DOHH2 (cell line): ENCODE measurements at regions not wholly inside any gene's neighbourhood (a gene's known extent, or its start where the extent isn't known, plus 50 kb on each side); places are given as distances from the start of the nearest gene placed in this dataset.

ENCODE experiments used
- H3F3A ChIP-seq: fragments of 200-600 bp; sonication (generic), shearing (Covaris generic); 2 replicates; pipeline ENCODE4 v1.6.0; 2016; ENCODE audit warnings: antibody characterized with exemption, mild to moderate bottlenecking; ENCODE audit not compliant: control insufficient read depth, insufficient read depth
- H3K27ac ChIP-seq: fragments of 200-600 bp; sonication (generic); 2 replicates; pipeline ENCODE4 v1.5.1; 2014; ENCODE audit warnings: low read depth, mild to moderate bottlenecking, low read length, moderate library complexity
- H3K27me3 ChIP-seq: fragments of 200-600 bp; sonication (generic); 2 replicates; pipeline ENCODE4 v1.6.1; 2014; ENCODE audit warnings: mild to moderate bottlenecking, low read length, mixed read lengths; ENCODE audit not compliant: control insufficient read depth
- H3K36me3 ChIP-seq: fragments of 200-600 bp; sonication (generic); 2 replicates; pipeline ENCODE4 v1.6.1; 2014; ENCODE audit warnings: mild to moderate bottlenecking, low read length, moderate library complexity, mixed read lengths; ENCODE audit not compliant: control insufficient read depth
- H3K4me1 ChIP-seq: fragments of 200-600 bp; sonication (generic); 2 replicates; pipeline ENCODE4 v1.6.1; 2014; ENCODE audit warnings: mild to moderate bottlenecking, low read length, mixed read lengths; ENCODE audit not compliant: control insufficient read depth
- H3K4me2 ChIP-seq: fragments of 200-600 bp; sonication (generic); 2 replicates; pipeline ENCODE4 v1.6.0; 2014; ENCODE audit warnings: mild to moderate bottlenecking, low read length, moderate library complexity
- H3K4me3 ChIP-seq: fragments of 200-600 bp; sonication (generic); 2 replicates; pipeline ENCODE4 v1.5.1; 2014; ENCODE audit warnings: mild to moderate bottlenecking, low read length, mixed read lengths
- H3K79me2 ChIP-seq: fragments of 200-600 bp; sonication (generic); 2 replicates; pipeline ENCODE4 v1.6.1; 2014; ENCODE audit warnings: mild to moderate bottlenecking, low read length, mixed read lengths; ENCODE audit not compliant: control insufficient read depth
- H3K9me2 ChIP-seq: fragments of 200-600 bp; sonication (generic); replicated peaks from 2 replicates; pipeline ENCODE4 v1.6.1; 2014; ENCODE audit warnings: mild to moderate bottlenecking, low read length, mixed read lengths; ENCODE audit not compliant: control insufficient read depth
- H3K9me3 ChIP-seq: fragments of 200-600 bp; sonication (generic); 2 replicates; pipeline ENCODE4 v1.6.1; 2014; ENCODE audit warnings: antibody characterized with exemption, low read length, mixed read lengths; ENCODE audit not compliant: control insufficient read depth, insufficient read depth
- H4K20me1 ChIP-seq: fragments of 200-600 bp; sonication (generic); 2 replicates; pipeline ENCODE4 v1.6.0; 2014; ENCODE audit warnings: low read depth, mild to moderate bottlenecking, antibody characterized with exemption, low read length, moderate library complexity; ENCODE audit not compliant: control insufficient read depth, insufficient read depth
- CTCF ChIP-seq: fragments of 200-600 bp; sonication (generic); IDR thresholded peaks from one replicate; pipeline ENCODE4 v1.5.1; 2014; ENCODE audit warnings: antibody characterized with exemption, mild to moderate bottlenecking, low read depth, low read length; ENCODE audit not compliant: poor library complexity, severe bottlenecking
- EZH2phosphoT487 ChIP-seq: fragments of 200-600 bp; sonication (generic); IDR thresholded peaks from 2 replicates; pipeline ENCODE4 v1.6.1; 2017; ENCODE audit warnings: borderline replicate concordance, mild to moderate bottlenecking, antibody characterized with exemption, low read length, moderate library complexity, mixed read lengths

GRCh38 chr12:91566328-91567099 is 383.9 kb upstream of the DCN start:
- H3K4me3 ChIP-seq, result no peak overlapping the region
- H3K9me2 ChIP-seq, result no peaks in the 10 kb centered on the region
- H3K27ac ChIP-seq, result no peak overlapping the region
- H3K79me2 ChIP-seq, result no peaks in the 10 kb centered on the region
- H3K36me3 ChIP-seq, result no peaks in the 10 kb centered on the region
- H3K4me1 ChIP-seq, result no peaks in the 10 kb centered on the region
- TF ChIP-seq CTCF, result no peak
- TF ChIP-seq EZH2phosphoT487, result no peak
- H3K4me2 ChIP-seq, result no peak overlapping the region
- H3K27me3 ChIP-seq, result no peaks in the 10 kb centered on the region
- no peaks in the 10 kb centered on the region for H4K20me1 ChIP-seq
- H3F3A ChIP-seq, result no peaks in the 10 kb centered on the region
- H3K9me3 ChIP-seq, result no peaks in the 10 kb centered on the region

GRCh38 chr12:91565846-91566245 is 383.2 kb upstream of the DCN start:
- Histone ChIP-seq H3K27me3 (no peaks in the 10 kb centered on the region), H3K4me2 (no peak overlapping the region), H3K36me3 (no peaks in the 10 kb centered on the region), H3F3A (no peaks in the 10 kb centered on the region), H3K79me2 (no peaks in the 10 kb centered on the region), H3K4me3 (no peak overlapping the region), H3K27ac (no peak overlapping the region), H3K9me3 (no peaks in the 10 kb centered on the region), H3K9me2 (no peaks in the 10 kb centered on the region), H3K4me1 (no peaks in the 10 kb centered on the region), H4K20me1 (no peaks in the 10 kb centered on the region)
- no peak for TF ChIP-seq EZH2phosphoT487
- no peak for TF ChIP-seq CTCF

GRCh38 chr12:91565246-91565645 is 382.6 kb upstream of the DCN start:
- no peaks in the 10 kb centered on the region for H4K20me1 ChIP-seq
- H3K27ac ChIP-seq, result no peak overlapping the region
- H3K4me3 ChIP-seq, result no peak overlapping the region
- H3F3A ChIP-seq, result no peaks in the 10 kb centered on the region
- TF ChIP-seq CTCF (no peak), EZH2phosphoT487 (no peak)
- no peaks in the 10 kb centered on the region for H3K9me2 ChIP-seq
- no peaks in the 10 kb centered on the region for H3K79me2 ChIP-seq
- no peaks in the 10 kb centered on the region for H3K36me3 ChIP-seq
- H3K4me1 ChIP-seq, result no peaks in the 10 kb centered on the region
- no peaks in the 10 kb centered on the region for H3K9me3 ChIP-seq
- H3K4me2 ChIP-seq, result no peak overlapping the region
- H3K27me3 ChIP-seq, result no peaks in the 10 kb centered on the region
